Activated CD4-positive, alpha-beta memory T cell treated with anti-CD3 and anti-CD28 coated beads, Interleukin-2, amount 10 ng/mL, durations not matched to agents 7 days and 5 days (primary cell): ENCODE measurements at regions not wholly inside any gene's neighbourhood (a gene's known extent, or its start where the extent isn't known, plus 50 kb on each side); places are given as distances from the start of the nearest gene placed in this dataset.
"Not testable (repeated sequence)": the region's sequence is repeated elsewhere in the genome, so short reads cannot be mapped to it uniquely, and the experiment has no call there.

Experiments
- CTCF ChIA-PET: fragments of 350-600 bp; sonication (Branson Sonifier 250); formaldehyde crosslinking; loops from one replicate; lab custom pipeline; 2021; ENCODE audit warnings: antibody characterized with exemption, inconsistent platforms; lab: Charles Lee
- POLR2A ChIA-PET: fragments of 350-600 bp; sonication (Branson Sonifier 250); formaldehyde crosslinking; loops from one replicate; lab custom pipeline; 2021; ENCODE audit warnings: antibody characterized with exemption; lab: Charles Lee
- DNase-seq: peaks from one replicate; pipeline ENCODE4 v3.0.0-alpha.2; 2020
- H3K27ac Mint-ChIP-seq: one replicate; pipeline ENCODE4 v1.8.0; 2021; ENCODE audit warnings: mild to moderate bottlenecking, mixed read lengths
- H3K27me3 Mint-ChIP-seq: one replicate; pipeline ENCODE4 v1.8.0; 2021; ENCODE audit warnings: mixed read lengths
- H3K36me3 Mint-ChIP-seq: one replicate; pipeline ENCODE4 v1.8.0; 2021; ENCODE audit warnings: low read depth, mixed read lengths
- H3K4me1 Mint-ChIP-seq: one replicate; pipeline ENCODE4 v1.8.0; 2021; ENCODE audit warnings: mixed read lengths
- H3K4me3 Mint-ChIP-seq: one replicate; pipeline ENCODE4 v1.8.0; 2021; ENCODE audit warnings: mild to moderate bottlenecking, mixed read lengths
- H3K9me3 Mint-ChIP-seq: one replicate; pipeline ENCODE4 v1.8.0; 2021; ENCODE audit warnings: mixed read lengths

- no peaks in the 10 kb centered on the region for H3K9me3 Mint-ChIP-seq
- H3K27ac Mint-ChIP-seq, result no peak overlapping the region
- H3K36me3 Mint-ChIP-seq, result no peaks in the 10 kb centered on the region
- no peaks in the 10 kb centered on the region for H3K4me1 Mint-ChIP-seq
- POLR2A ChIA-PET, result no interaction called here
- no peaks in the 10 kb centered on the region for H3K27me3 Mint-ChIP-seq
- H3K4me3 Mint-ChIP-seq, result no peak overlapping the region
- CTCF ChIA-PET, result no interaction called here
- DNase-seq, result no peak
These were observed 61.5 kb upstream of the TBL1X start for GRCh38 chrX:9403374-9403773.

GRCh38 chrX:9405635-9406034 lies 59.2 kb upstream of the TBL1X start:
- DNase-seq, CTCF ChIA-PET, POLR2A ChIA-PET, H3K27me3 Mint-ChIP-seq, H3K36me3 Mint-ChIP-seq, H3K4me3 Mint-ChIP-seq, H3K4me1 Mint-ChIP-seq, H3K27ac Mint-ChIP-seq, H3K9me3 Mint-ChIP-seq: not testable (repeated sequence)

GRCh38 chrX:9410889-9411288 lies 54.0 kb upstream of the TBL1X start:
- H3K4me1 Mint-ChIP-seq, H3K4me3 Mint-ChIP-seq, H3K36me3 Mint-ChIP-seq, H3K27me3 Mint-ChIP-seq, CTCF ChIA-PET, H3K9me3 Mint-ChIP-seq, POLR2A ChIA-PET, DNase-seq, H3K27ac Mint-ChIP-seq: not testable (repeated sequence)

- H3K27ac Mint-ChIP-seq, H3K27me3 Mint-ChIP-seq, H3K4me3 Mint-ChIP-seq, CTCF ChIA-PET, H3K9me3 Mint-ChIP-seq, H3K4me1 Mint-ChIP-seq, DNase-seq, H3K36me3 Mint-ChIP-seq, POLR2A ChIA-PET: not testable (repeated sequence)
These were observed 53.2 kb upstream of the TBL1X start for GRCh38 chrX:9411682-9412081.

GRCh38 chrX:9414416-9414815 lies 50.4 kb upstream of the TBL1X start:
- H3K9me3 Mint-ChIP-seq, result peaks cover 3% of the 10 kb centered on the region
- H3K4me3 Mint-ChIP-seq, result no peak overlapping the region
- POLR2A ChIA-PET, result no interaction called here
- H3K4me1 Mint-ChIP-seq, result no peaks in the 10 kb centered on the region
- H3K27me3 Mint-ChIP-seq, result no peaks in the 10 kb centered on the region
- CTCF ChIA-PET, result no interaction called here
- DNase-seq, result no peak
- no peak overlapping the region for H3K27ac Mint-ChIP-seq
- no peaks in the 10 kb centered on the region for H3K36me3 Mint-ChIP-seq
